NCI-H1105 (cell line): ENCODE measurements at regions not wholly inside any gene's neighbourhood (a gene's known extent, or its start where the extent isn't known, plus 50 kb on each side); places are given as distances from the start of the nearest gene placed in this dataset.

ENCODE experiments used
- DNase-seq: peaks from one replicate; lab custom pipeline; 2025; lab: John Stamatoyannopoulos, UW

GRCh38 chr1:25003000-25003399 lies 72.9 kb upstream of the RUNX3 start:
- no peak for DNase-seq

GRCh38 chr1:25001125-25001915 lies 71.2 kb upstream of the RUNX3 start:
- no peak for DNase-seq

GRCh38 chr1:24999906-25000305 lies 69.8 kb upstream of the RUNX3 start:
- DNase-seq = no peak

GRCh38 chr1:24999426-24999825 lies 69.3 kb upstream of the RUNX3 start:
- no peak for DNase-seq

GRCh38 chr1:24998563-24999245 lies 68.6 kb upstream of the RUNX3 start:
- DNase-seq = no peak

- no peak for DNase-seq
These were observed 67.2 kb upstream of the RUNX3 start for GRCh38 chr1:24996983-24997893.

- no peak for DNase-seq
These were observed 66.4 kb upstream of the RUNX3 start for GRCh38 chr1:24996456-24996855.

GRCh38 chr1:24995661-24996060 lies 65.6 kb upstream of the RUNX3 start:
- DNase-seq = no peak

GRCh38 chr1:24995140-24995539 lies 65.1 kb upstream of the RUNX3 start:
- no peak for DNase-seq

GRCh38 chr1:24993871-24994580 lies 64.0 kb upstream of the RUNX3 start:
- no peak for DNase-seq

GRCh38 chr1:24992761-24993211 lies 62.7 kb upstream of the RUNX3 start:
- DNase-seq = no peak

GRCh38 chr1:24992124-24992760 lies 62.2 kb upstream of the RUNX3 start:
- DNase-seq = no peak

GRCh38 chr1:24991697-24992096 lies 61.6 kb upstream of the RUNX3 start:
- no peak for DNase-seq

- DNase-seq = no peak
These were observed 60.9 kb upstream of the RUNX3 start for GRCh38 chr1:24990779-24991641.

GRCh38 chr1:24990136-24990535 lies 60.1 kb upstream of the RUNX3 start:
- no peak for DNase-seq

- DNase-seq = no peak
These were observed 59.0 kb upstream of the RUNX3 start for GRCh38 chr1:24989082-24989481.

GRCh38 chr1:24988558-24988912 lies 58.5 kb upstream of the RUNX3 start:
- no peak for DNase-seq

GRCh38 chr1:24987875-24988557 lies 57.9 kb upstream of the RUNX3 start:
- no peak for DNase-seq

GRCh38 chr1:24987424-24987823 lies 57.3 kb upstream of the RUNX3 start:
- DNase-seq = no peak
